SK-N-DZ (cell line): ENCODE measurements at regions not wholly inside any gene's neighbourhood (a gene's known extent, or its start where the extent isn't known, plus 50 kb on each side); places are given as distances from the start of the nearest gene placed in this dataset.
"Not testable (repeated sequence)": the region's sequence is repeated elsewhere in the genome, so short reads cannot be mapped to it uniquely, and the experiment has no call there.

Experiments used
- DNase-seq: peaks from one replicate; pipeline ENCODE4 v3.0.0-alpha.2; 2015; ENCODE audit warnings: low spot score

DNA sequence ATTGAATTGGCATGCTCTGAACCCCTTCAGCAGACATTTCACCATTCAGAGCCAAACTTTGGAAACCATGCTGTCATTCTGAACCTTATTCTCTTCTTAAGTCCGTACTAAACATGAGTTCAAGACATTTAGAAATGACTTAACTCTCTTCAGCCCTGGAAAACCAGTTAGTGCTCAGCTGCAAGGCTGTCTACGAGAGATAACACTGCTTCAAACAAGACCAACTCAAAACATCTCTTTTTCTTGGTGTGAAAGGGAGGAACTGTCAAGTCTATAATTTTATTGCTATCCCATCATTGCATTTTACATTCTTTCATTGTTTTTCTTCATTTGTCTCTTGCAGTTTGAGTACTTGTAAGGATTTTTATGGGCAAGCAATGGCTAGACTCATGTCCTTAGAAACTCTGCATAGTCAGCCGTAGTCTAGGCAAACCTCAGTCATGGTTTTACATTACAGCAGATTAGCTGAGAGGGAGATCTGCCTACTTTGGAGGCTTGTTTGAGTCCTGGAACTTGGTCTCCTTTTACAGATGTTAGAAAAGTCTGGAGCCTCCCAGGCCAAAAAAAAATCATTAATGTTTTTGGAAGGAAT, 120.6 kb upstream of the JADE1 start:
- no peak for DNase-seq

DNA sequence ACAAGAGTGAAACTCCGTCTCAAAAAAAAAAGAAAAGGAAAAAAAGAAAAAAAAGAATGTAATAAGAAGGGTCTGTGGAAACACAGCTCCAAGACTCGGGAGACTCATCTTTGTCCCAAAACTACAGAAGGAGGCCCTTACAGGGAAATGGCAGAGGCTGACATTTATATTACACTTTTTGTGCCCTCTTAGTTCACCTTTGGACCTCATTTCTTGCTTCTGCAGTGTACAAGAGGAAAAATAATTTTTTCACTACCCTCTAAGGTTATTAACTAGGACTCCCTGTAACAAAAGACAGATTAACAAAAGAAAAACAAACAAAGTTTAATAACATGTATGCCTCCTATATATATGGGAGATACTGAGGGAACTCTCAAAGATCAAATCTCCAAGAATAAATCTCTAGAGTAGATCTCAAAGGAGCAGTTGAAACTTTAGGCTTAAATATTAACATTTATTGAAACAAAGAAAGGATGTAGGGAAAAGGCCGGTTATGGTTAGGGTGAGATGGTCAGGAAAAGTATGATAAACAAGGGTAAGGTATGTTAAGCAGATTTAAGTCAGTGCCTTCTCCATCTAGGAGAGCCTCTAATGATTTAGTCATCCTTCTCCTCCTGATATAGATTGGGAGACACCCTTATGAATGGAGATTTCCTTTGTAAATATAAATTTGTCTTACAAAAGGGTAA, 121.3 kb upstream of the JADE1 start:
- DNase-seq, result no peak

DNA sequence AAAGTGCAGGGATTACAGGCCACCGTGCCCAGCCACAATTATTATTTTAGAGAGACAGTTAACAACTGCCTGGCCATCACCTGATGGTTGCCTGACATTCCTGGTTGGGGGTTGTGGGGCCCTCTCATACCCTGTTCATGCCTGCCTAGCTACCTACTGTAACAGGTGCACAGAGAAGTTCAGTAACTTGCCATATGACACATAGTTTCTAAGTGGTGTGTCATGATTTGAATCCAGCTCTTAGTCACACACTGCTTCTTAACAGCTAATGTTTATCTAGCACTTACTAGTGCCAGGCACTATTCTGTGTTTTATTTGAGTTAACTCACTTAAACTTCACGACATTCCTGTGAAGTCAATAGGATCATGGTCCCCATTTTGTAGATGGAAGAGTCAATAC, 122.7 kb upstream of the JADE1 start:
- DNase-seq, result no peak

DNA sequence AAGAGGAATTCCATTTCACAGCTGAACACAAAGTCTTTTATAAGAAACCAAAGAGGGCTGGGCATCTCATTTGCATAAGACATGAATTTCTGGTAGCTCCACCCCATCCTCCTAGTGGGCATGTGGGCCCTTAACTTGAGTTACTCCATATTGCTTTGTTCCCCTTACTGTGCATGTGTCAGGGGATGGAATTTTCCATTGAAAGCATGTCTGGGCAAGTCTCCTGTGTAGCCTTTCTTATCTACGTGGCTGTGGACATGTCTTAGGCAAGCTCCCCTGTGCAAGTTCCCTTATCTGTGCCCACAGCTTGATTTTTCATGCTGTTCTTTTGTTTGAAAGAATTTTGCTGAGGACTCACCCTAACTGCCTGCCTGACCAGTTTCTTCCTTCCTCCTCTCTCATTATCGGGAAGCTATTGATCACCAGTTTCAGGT, 123.5 kb upstream of the JADE1 start:
- DNase-seq, result no peak

DNA sequence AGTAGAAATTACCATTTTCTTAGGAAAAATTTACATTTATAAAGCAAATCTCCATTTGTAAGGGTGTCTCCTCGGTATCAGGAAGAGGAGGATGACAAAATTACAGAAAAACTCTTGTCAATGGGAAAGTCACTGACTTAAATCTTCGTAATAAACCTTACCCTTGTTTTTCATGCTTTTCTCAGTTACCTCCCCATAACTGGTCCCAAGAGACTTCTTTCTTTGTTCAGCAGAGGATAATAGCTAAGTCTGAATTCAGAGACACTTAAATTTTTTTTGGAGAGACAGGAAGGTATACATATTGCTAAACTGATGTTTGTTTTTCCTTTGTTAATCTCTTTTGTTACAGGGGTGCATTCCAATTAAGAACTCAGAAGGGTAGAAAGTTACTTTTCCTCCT, 125.5 kb upstream of the JADE1 start:
- no peak for DNase-seq

DNA sequence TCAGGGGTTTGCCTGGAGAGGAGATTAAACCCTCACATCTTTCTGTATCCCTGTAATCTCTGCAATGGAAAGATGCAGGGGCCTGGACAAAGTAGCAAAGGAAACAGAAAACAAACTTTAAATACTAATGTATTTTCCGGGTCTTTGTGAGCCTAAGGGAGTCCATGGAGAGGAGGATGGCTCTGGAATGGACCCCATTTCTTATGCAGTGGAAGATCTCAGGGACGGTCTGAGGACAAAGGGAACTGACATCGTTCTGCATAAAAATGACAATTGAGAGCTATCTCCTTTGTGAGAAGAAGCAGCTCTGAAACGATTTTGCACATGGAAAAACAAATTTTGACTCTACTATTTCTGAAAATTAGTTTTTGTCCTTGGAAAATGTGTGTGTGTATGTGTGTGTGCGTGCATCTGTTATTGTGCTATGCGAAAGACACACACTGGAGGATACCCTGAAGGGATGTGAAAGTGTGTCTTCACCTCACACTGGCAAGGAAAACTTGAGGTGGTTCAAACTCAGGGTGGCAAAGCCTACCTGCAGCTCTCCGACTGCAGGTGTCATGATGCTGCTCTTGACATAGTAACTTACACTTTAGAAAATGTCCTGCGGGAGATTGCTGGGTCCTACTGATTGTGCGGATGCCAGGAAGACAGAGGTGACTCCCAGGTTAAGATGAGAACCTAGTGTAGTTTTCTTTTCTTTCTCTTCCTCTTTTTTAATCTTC, 126.4 kb upstream of the JADE1 start:
- no peak for DNase-seq

DNA sequence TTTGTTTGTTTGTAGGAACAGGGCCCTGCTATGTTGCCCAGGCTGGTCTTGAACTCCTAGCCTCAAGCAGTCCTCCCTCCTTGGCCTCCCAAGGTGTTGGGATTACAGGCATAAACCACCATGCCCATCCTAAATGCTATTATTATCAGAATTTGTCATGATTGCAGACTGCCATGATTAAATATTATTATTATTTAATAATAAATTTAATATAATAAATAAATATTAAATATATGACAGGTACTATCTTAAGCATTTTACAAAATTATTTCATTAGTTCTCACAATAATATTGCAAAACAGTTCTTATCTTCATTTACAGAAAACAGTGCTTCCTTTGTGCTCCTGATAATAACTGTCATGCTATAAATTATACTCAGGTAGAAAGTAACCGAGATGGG, 133.4 kb upstream of the JADE1 start:
- no peak for DNase-seq

DNA sequence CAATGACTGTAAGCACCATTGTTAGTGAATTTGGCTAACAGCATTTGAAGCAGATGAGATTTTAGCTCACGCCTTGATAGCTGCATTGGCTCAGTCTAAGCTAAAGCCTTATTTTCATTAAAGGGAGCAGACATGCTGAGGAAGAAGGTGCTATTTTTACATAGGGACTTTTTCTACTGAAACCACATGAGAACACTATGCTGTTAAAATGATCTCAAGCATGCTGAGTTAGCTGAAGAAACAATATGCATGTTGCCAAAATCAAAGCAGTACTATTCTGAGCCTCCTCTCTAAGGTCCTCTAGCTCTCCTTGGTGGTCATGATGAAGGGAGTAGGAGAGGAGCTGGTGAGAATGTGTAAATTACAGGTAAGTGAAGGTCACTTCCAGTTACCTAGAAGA, 134.4 kb upstream of the JADE1 start:
- no peak for DNase-seq

DNA sequence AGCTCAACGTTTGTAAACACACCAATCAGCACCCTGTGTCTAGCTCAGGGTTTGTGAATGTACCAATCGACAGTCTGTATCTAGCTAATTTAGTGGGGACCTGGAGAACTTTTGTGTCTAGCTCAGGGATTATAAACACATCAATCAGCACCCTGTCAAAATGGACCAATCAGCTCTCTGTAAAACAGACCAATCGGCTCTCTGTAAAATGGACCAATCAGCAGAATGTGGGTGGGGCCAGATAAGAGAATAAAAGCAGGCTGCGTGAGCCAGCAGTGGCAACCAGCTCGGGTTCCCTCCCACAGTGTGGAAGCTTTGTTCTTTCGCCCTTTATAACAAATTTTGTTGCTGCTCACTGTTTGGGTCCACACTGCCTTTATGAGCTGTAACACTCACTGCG, 136.3 kb upstream of the JADE1 start:
- not testable (repeated sequence) for DNase-seq

DNA sequence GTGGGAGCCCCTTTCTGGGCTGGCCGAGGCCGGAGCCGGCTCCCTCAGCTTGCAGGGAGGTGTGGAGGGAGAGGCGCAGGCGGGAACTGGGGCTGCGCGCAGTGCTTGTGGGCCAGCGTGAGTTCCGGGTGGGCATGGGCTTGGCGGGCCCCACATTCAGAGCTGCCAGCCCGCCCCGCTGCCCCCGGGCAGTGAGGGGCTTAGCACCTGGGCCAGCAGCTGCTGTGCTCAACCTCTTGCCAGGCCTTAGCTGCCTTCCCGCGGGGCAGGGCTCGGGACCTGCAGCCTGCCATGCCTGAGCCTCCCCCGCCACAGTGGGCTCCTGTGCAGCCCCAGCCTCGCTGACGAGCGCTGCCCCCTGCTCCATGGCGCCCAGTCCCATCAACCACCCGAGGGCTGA, 136.9 kb upstream of the JADE1 start:
- DNase-seq, result not testable (repeated sequence)

DNA sequence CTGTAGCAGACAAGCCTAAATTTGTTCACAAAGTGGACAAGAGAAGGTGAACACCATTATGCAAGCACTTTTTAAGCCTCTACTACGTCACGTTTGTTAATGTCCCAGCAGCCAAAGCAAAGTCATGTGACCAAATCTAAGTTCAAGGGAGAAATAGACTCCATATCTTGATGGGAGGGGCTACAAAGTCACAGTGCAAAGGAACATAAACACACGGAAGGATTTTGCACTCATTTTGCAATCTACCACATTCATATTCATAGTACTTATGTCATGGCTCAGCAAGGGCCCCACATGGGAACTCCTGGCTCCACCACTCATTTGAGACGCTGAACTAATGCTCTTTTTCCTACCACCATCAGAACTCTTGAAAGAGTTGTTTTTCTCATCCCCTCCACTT, 139.0 kb upstream of the JADE1 start:
- no peak for DNase-seq

DNA sequence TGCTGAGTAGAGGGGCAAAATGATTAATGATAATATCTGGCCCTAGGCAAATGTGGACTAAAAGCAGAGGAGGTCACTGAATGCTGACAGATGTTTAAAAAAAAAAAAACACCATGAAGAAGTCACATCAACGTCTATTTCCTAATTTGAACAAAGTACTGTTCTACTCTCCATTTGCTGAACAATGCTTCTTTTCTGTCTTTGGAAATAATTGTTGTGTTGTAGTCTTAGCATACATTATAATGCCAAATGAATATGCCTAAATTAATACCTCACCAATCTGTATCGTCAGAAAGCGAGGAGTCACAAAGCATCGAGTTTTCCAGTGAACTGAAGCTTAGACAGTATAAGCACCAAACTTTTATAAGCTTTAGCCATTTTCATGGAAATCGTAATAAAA, 140.9 kb upstream of the JADE1 start:
- no peak for DNase-seq

DNA sequence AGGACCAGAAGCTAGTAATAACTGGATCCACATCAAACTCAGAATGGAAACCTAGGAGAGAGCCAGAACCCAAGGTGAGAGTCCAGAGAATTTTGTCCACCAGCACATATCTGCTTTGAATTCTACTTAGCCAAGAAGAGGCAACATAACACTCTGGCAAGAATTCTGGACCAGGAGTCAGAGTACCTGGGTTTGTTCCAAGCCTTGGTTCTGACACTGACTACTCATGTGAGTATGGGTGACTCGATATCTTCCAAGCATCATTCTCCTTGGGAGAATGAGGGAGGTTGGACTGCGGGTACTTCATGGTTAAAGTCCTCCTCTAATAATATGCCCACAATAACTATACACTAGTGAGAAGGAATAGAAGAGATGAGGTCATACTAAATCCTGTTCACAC, 144.0 kb upstream of the JADE1 start:
- no peak for DNase-seq

DNA sequence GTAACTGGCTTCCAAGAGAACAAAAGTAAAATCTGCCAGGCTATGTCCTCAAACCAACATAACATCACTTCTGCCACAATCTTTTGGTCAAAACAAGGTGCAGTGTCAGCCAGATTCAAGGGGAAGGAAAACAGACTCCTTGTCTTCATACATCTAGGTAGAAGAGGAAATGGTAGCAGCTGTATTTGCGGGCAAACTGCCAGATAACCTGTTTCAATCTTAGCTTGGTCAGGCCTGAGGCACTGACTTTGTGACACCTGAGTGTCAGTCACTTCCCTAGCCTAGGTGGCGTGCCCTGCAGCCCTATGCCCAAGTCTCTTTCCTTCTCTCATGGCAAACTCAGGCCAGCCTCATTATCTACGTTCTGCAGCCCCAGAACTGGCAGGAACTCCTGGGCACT, 146.2 kb upstream of the JADE1 start:
- DNase-seq, result no peak

DNA sequence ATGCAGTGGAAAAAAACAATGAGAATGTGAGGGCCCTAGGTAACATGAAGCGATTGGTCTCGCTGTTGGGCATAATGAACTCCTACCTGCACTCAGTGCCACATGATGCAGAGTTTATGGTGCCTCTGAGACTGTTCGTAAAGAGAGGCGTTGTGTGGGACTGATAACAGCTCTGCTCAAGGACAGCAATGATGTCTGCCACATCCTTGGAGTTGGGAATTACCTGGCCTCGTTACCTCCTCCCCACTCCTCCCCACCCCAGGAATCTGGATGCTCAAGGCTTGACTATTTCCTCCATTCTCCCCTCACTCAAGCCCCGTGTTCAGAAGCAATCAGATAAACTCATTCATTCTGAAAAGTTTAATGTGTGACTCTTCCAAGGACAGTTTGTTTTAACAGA, 148.0 kb upstream of the JADE1 start:
- no peak for DNase-seq

DNA sequence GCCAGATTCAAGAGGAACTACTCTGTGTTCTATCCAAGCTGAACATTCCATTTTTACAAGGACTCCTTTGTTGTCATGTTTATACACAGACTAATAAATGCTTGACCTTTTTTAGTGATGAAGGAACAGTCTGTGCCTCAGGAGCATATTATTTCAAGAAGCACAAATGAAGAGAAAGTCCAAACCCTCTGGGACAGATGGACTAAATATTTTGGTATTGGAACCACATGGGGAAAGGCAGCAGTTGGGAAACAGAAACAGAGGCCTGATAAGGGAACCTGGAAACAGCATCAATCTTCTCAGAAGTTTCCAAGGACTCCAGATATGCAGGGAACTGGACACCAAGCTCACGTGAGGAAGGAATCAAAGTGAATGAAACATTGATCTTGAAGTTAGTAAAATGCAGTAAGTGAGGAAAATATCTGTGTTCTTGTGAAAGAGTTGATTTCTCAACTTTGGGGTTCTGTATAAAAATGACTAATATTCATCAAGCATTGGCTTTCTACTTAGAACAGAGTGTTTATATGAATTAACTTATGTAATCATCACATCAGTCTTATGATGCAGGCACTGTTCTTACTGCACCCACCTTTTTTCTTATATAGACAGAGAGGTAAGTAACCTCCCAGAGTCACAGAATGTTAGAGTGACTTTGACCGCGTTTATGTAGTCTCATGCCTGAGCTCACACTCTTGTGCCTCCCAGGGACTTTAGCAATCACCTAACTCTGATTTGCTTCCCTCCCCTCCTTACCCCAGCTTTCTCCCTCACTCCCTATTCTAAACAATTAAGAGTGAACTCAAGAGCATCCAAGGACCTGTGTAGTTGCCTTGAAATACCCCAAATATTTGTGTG, 148.9 kb upstream of the JADE1 start:
- DNase-seq, result no peak

DNA sequence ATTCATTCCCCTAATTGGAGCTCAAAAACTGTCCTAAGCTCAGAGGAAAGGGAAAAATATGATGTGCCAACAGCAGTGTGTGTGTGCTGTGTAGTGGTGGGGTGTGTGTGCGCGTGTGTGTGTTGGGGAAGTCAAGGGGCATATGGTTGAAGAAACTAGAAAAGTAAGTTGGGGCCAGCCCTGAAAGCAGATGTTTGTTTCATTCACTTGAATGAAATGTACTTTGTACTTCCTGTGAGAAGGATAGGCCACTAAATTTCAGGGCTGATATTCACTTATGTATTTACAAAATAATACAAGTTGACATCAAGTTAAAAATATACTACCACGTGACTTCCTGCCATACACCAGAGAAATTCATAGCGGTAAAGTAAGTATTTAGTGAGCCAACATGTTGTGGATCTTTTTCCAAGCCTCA, 151.3 kb upstream of the JADE1 start:
- no peak for DNase-seq

DNA sequence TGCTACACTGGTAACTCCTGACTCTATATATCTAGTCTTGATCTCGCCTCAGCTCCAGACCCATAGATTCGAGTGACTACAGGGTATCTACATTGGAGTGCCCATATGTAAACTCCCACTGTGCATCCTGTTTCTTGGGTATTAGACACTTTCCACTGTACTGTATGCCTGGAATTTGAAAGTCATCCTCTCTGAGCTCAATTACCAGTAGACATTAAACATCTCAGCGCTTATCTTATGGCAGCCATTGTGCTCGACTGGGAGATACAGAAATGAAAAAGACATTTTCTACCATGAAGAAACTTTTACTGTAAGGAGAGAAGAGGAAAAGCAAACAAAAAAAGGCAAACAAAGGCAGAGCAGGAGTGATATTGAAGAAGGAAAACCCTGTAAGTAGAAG, 151.9 kb upstream of the JADE1 start:
- DNase-seq, result no peak

DNA sequence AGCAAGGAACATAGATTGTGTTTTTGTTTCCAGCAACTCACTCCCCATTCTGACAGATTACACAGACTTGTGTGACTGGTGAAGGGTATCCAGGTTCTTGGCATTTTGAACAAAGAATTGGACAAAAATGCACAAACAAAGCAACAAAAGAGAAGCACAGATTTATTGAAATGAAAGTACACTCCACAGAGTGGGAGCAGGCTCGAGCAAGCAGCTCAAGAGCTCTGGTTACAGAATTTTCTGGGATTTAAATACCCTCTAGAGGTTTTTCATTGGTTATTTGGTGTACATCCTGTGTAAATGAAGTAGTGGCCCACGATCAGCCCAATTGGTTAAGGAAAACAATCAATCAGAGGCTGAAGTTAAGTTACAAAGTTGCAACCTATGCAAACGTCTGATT, 155.0 kb upstream of the JADE1 start:
- no peak for DNase-seq

DNA sequence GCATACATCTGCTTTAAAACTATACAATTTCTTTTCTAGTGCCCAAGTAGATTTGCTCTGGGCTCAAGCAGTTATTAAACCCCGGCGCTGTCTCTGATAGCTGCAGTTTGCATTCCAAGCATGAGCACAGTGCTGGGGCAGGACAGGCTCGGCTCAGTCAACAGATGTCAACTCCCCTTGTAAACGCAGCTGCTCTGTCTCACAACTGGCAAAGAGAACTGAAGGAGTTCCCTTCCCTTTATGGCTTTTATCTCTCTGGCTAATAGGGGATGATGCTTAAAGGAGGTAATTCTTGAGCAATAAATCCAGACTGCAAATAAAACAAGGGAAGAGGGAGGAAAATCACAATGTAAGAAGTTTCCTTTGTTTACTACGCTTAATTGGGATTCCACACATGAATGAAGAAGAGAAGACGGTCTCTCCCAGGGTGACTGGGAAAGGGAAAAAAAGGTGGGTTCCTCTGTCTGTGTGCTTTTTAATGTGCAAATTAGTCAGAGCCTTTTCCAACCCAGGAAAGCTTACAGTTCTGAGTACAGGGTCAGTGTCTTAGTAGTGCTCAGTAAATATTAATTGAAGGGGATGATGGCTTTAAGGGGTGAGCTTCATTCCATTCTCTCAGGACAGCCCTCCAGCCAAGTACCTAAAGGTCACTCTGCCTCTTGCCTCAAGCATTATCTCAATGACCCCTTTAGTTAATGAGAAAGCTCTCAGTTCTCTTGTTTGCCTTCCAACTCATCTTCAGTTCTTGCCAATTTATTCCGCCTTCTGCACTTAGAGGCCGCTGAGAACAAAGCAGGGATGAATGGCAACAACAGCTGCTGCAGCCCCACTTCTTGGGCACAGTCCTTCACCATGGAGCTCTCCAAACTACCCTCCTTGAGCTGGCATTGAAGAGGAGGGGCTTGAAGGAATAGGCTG, 155.7 kb upstream of the JADE1 start:
- DNase-seq, result no peak

DNA sequence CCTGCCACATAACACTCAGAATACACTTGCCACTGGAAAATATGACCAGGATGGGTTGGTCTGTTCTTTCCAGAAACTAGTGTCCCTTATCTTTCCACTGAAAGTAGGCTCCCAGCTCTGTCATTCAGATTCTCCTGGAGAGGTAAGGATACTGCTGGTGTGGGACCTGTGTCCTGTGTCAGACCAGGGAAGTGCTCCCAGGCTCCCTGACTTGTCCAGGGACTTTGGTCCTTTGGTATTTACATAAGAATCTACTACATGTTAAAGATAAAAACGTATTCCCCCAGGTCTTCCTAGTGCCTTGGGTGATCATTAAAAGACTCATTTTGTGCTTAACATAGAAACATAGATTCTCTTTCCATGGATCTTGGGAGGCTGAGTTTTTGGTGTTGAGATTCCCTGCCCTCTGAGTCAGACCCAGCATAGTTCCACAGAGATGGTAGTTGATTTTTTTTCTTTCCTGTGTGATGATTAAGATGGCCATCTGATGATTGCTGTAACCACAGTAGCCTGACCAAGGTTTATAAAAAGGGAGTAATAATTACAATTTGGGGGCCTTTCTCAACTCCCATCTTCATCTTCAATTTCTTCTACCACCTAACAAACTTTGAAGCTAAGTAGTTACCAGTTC, 159.8 kb upstream of the JADE1 start:
- DNase-seq, result no peak
